ENCODE measurements at regions not wholly inside any gene's neighbourhood (a gene's known extent, or its start where the extent isn't known, plus 50 kb on each side); places are given as distances from the start of the nearest gene placed in this dataset.
"Not testable (repeated sequence)": the region's sequence is repeated elsewhere in the genome, so short reads cannot be mapped to it uniquely, and the experiment has no call there.

DNA sequence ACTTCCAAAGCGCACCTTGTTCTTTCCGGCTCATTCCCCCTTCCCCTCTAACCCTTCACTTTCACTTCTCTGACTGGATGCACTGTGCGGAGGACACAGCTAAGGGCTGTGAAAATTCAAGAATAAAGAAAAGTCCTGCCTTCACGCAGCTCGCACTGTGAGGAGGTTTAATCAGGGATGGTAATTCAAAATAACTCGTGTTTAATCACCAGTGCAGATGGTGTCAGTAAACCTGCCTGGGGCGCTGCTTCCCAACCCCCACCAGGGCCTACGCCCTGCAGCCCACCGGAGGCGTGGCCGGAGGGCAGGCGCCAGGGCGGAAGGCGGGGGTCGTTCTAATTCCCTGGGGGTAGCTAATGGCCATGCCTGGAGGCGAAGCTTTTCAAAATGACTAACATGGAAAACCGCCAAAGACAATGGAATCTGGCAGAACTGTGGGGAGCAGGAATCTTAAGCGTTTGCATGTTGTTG lies 136.6 kb upstream of the NBPF19 start:
- POLR2A ChIA-PET; CTCF ChIA-PET; intact Hi-C loops (cut with micrococcal nuclease; ENCODE audit: unreplicated experiment); DNase-seq (ENCODE audit: low read depth, low spot score); BruUV-seq (replicated peaks); H3K27ac ChIP-seq (ENCODE audit: low read length); H3K4me1 ChIP-seq (ENCODE audit: control insufficient read depth, insufficient read depth, low read length); H3K9me3 ChIP-seq (ENCODE audit: control insufficient read depth, insufficient read depth, low read depth, low read length); H3K27me3 ChIP-seq (ENCODE audit: control insufficient read depth, insufficient read depth, low read length); in situ Hi-C loops (cut with HindIII; ENCODE audit: low pct_unique_long_range_greater_than_20kb, low sequenced_read_pairs); H3K36me3 ChIP-seq (ENCODE audit: control insufficient read depth, insufficient read depth, low read length); H3K4me3 ChIP-seq (ENCODE audit: low read depth in 2 of 2, low read length in 2 of 2): not testable (repeated sequence)
- ATAC-seq, result peak; percentile 78

DNA sequence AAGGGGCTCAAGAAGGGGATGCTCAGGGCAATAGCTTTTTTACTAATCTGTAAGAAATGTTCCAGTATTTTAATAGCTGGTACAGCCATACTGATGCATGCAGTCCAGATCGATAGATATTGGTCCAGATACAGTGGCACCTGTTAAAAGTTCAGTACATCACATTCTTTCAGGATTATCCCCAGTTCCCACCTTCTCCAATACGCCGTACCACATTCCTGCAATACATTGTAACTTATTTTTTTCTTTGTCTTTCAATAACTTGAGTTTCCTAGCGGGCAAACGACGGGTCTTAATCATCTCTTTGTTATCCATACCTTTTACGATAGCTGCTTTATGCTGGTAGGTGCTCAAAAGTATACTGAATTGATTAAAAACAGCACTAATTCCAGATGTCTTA lies 136.1 kb upstream of the NBPF19 start:
- in situ Hi-C loops (cut with HindIII; ENCODE audit: low pct_unique_long_range_greater_than_20kb, low sequenced_read_pairs); intact Hi-C loops (cut with micrococcal nuclease; ENCODE audit: unreplicated experiment); POLR2A ChIA-PET; BruUV-seq (replicated peaks); H3K9me3 ChIP-seq (ENCODE audit: control insufficient read depth, insufficient read depth, low read depth, low read length); H3K27ac ChIP-seq (ENCODE audit: low read length); H3K36me3 ChIP-seq (ENCODE audit: control insufficient read depth, insufficient read depth, low read length); CTCF ChIA-PET; DNase-seq (ENCODE audit: low read depth, low spot score); H3K27me3 ChIP-seq (ENCODE audit: control insufficient read depth, insufficient read depth, low read length); H3K4me1 ChIP-seq (ENCODE audit: control insufficient read depth, insufficient read depth, low read length); H3K4me3 ChIP-seq (ENCODE audit: low read depth in 2 of 2, low read length in 2 of 2): not testable (repeated sequence)
- peak; percentile 58 for ATAC-seq

DNA sequence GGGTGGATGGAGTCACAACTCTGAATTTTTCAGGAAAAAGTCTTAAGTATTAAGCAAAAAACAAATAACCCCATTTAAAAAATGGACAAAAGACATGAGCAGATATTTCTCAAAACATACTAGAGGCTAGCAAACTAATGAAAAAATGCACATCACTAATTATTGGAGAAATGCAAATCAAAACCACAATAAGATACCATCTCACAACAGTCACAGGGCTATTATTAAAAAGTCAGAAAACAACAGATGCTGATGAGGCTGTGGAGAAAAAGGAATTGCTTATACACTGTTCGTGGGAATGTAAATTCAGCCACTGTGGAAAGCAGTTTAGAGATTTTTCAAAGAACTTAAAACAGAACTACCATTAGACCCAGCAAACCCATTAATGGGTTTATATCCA lies 125.4 kb upstream of the NBPF19 start:
- DNase-seq (ENCODE audit: low read depth, low spot score); H3K27ac ChIP-seq (ENCODE audit: low read length); H3K4me1 ChIP-seq (ENCODE audit: control insufficient read depth, insufficient read depth, low read length); in situ Hi-C loops (cut with HindIII; ENCODE audit: low pct_unique_long_range_greater_than_20kb, low sequenced_read_pairs); H3K9me3 ChIP-seq (ENCODE audit: control insufficient read depth, insufficient read depth, low read depth, low read length); H3K27me3 ChIP-seq (ENCODE audit: control insufficient read depth, insufficient read depth, low read length); CTCF ChIA-PET; H3K36me3 ChIP-seq (ENCODE audit: control insufficient read depth, insufficient read depth, low read length); H3K4me3 ChIP-seq (ENCODE audit: low read depth in 2 of 2, low read length in 2 of 2); BruUV-seq (replicated peaks); POLR2A ChIA-PET; ATAC-seq; intact Hi-C loops (cut with micrococcal nuclease; ENCODE audit: unreplicated experiment): not testable (repeated sequence)

DNA sequence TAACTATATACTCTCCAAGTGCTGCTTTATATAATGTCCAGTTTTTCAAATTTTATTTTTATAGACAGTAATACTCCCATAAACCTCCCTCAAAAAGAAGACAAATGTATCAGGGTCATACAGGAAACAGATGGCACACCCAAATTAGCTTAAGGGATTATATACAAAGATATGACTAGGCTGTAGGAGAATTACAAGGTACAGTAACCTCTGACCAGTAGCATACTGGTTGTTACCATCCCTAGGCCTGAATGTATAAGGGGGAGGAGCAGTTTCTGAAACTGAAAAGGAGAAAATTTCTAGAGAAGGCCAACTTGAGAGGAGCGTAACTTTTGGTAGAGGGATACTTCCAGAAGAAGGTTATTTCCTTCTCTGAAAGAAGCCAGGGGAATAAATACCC lies 122.6 kb upstream of the NBPF19 start:
- CTCF ChIA-PET; H3K27me3 ChIP-seq (ENCODE audit: control insufficient read depth, insufficient read depth, low read length); POLR2A ChIA-PET; H3K36me3 ChIP-seq (ENCODE audit: control insufficient read depth, insufficient read depth, low read length); H3K4me3 ChIP-seq (ENCODE audit: low read depth in 2 of 2, low read length in 2 of 2); intact Hi-C loops (cut with micrococcal nuclease; ENCODE audit: unreplicated experiment); H3K27ac ChIP-seq (ENCODE audit: low read length); in situ Hi-C loops (cut with HindIII; ENCODE audit: low pct_unique_long_range_greater_than_20kb, low sequenced_read_pairs); DNase-seq (ENCODE audit: low read depth, low spot score); H3K9me3 ChIP-seq (ENCODE audit: control insufficient read depth, insufficient read depth, low read depth, low read length); H3K4me1 ChIP-seq (ENCODE audit: control insufficient read depth, insufficient read depth, low read length); ATAC-seq; BruUV-seq (replicated peaks): not testable (repeated sequence)

DNA sequence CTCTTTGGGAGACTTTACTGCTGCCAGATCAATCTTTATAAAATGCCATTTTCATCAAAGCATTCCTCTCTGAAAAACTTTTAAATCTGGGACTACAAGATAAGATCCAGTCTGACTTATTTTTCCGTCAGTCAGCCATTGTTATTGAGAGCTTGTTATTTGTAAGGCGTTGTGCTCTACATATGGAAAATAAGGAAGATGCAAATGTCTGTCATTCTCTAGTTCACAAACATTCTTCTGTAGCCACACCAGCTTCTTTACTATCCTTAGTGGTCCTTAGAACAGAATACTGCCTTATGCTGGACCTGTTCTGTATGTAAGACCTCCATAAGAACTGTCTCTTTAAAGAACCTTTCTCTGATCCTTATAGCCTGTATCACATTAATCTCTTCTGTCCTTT lies 120.3 kb upstream of the NBPF19 start:
- intact Hi-C loops (cut with micrococcal nuclease; ENCODE audit: unreplicated experiment); H3K4me3 ChIP-seq (ENCODE audit: low read depth in 2 of 2, low read length in 2 of 2); H3K4me1 ChIP-seq (ENCODE audit: control insufficient read depth, insufficient read depth, low read length); DNase-seq (ENCODE audit: low read depth, low spot score); H3K36me3 ChIP-seq (ENCODE audit: control insufficient read depth, insufficient read depth, low read length); in situ Hi-C loops (cut with HindIII; ENCODE audit: low pct_unique_long_range_greater_than_20kb, low sequenced_read_pairs); CTCF ChIA-PET; H3K27ac ChIP-seq (ENCODE audit: low read length); H3K27me3 ChIP-seq (ENCODE audit: control insufficient read depth, insufficient read depth, low read length); ATAC-seq; H3K9me3 ChIP-seq (ENCODE audit: control insufficient read depth, insufficient read depth, low read depth, low read length); POLR2A ChIA-PET; BruUV-seq (replicated peaks): not testable (repeated sequence)

DNA sequence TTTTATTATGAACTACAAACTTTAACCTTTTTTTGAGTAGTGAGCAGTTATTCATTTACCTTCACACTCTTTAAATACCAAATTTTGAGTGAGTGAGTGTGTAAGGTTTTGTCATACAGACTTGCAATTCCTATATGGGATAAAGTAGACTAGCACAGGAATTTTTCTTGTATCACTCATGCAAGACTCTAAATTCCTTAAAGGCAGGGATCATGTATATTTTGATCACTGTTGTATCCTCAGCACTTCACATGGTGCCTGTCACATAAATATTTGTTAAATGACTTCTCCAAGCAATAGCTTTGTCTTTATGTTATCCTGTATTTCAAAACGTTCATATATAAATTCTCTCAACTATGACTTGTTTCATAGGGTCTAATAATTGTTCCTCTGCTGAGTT lies 119.1 kb upstream of the NBPF19 start:
- BruUV-seq (replicated peaks); H3K9me3 ChIP-seq (ENCODE audit: control insufficient read depth, insufficient read depth, low read depth, low read length); DNase-seq (ENCODE audit: low read depth, low spot score); H3K4me1 ChIP-seq (ENCODE audit: control insufficient read depth, insufficient read depth, low read length); POLR2A ChIA-PET; intact Hi-C loops (cut with micrococcal nuclease; ENCODE audit: unreplicated experiment); CTCF ChIA-PET; H3K4me3 ChIP-seq (ENCODE audit: low read depth in 2 of 2, low read length in 2 of 2); H3K27me3 ChIP-seq (ENCODE audit: control insufficient read depth, insufficient read depth, low read length); ATAC-seq; H3K27ac ChIP-seq (ENCODE audit: low read length); in situ Hi-C loops (cut with HindIII; ENCODE audit: low pct_unique_long_range_greater_than_20kb, low sequenced_read_pairs); H3K36me3 ChIP-seq (ENCODE audit: control insufficient read depth, insufficient read depth, low read length): not testable (repeated sequence)

DNA sequence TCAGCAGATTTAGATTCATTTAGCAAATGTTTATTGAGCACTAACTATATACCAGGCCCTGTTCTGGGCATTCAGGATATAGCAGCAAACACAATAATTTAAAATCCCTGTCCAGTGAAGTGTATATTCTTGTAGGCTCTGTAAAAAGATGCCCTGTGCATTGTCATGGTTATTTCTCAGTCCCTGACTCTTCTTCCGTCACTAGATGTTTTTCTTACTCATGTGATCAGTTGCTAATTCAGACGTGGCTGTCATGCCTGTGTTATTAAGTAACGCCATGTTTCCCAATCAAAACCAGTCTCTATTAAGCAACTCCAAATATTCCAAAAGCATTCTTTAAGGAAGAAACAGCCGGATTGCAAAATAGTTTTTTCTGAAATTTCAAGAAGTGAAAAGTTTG lies 118.7 kb upstream of the NBPF19 start:
- H3K4me1 ChIP-seq (ENCODE audit: control insufficient read depth, insufficient read depth, low read length); H3K9me3 ChIP-seq (ENCODE audit: control insufficient read depth, insufficient read depth, low read depth, low read length); H3K36me3 ChIP-seq (ENCODE audit: control insufficient read depth, insufficient read depth, low read length); H3K4me3 ChIP-seq (ENCODE audit: low read depth in 2 of 2, low read length in 2 of 2); in situ Hi-C loops (cut with HindIII; ENCODE audit: low pct_unique_long_range_greater_than_20kb, low sequenced_read_pairs); CTCF ChIA-PET; H3K27me3 ChIP-seq (ENCODE audit: control insufficient read depth, insufficient read depth, low read length); intact Hi-C loops (cut with micrococcal nuclease; ENCODE audit: unreplicated experiment); POLR2A ChIA-PET; BruUV-seq (replicated peaks); DNase-seq (ENCODE audit: low read depth, low spot score); H3K27ac ChIP-seq (ENCODE audit: low read length); ATAC-seq: not testable (repeated sequence)

DNA sequence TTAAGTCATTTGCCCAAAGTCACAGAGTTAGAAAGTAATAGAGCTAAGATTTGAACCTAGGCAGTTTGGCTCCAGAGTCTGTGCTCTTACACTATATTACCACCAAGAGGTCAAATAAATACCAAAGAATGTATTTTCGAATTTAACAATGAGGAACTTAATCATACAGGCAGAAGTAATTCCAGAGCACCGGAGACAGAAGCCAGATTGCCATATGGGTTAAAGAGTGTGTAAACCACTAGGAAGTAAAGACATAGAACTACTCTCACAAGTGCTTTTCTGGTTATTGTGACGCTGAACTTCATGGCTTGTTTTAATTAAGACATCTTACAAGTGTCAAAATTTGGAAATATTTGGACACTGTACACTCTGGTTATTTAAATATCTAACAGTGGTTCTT lies 114.5 kb upstream of the NBPF19 start:
- H3K27ac ChIP-seq (ENCODE audit: low read length); H3K27me3 ChIP-seq (ENCODE audit: control insufficient read depth, insufficient read depth, low read length); BruUV-seq (replicated peaks); CTCF ChIA-PET; in situ Hi-C loops (cut with HindIII; ENCODE audit: low pct_unique_long_range_greater_than_20kb, low sequenced_read_pairs); H3K4me1 ChIP-seq (ENCODE audit: control insufficient read depth, insufficient read depth, low read length); ATAC-seq; DNase-seq (ENCODE audit: low read depth, low spot score); POLR2A ChIA-PET; intact Hi-C loops (cut with micrococcal nuclease; ENCODE audit: unreplicated experiment); H3K36me3 ChIP-seq (ENCODE audit: control insufficient read depth, insufficient read depth, low read length); H3K4me3 ChIP-seq (ENCODE audit: low read depth in 2 of 2, low read length in 2 of 2); H3K9me3 ChIP-seq (ENCODE audit: control insufficient read depth, insufficient read depth, low read depth, low read length): not testable (repeated sequence)
